Hematopoietic multipotent progenitor cell treated with erythropoietin and hydrocortisone succinate and interleukin-3 and kit ligand, for 6 days (in vitro differentiated cells): ENCODE measurements at regions not wholly inside any gene's neighbourhood (a gene's known extent, or its start where the extent isn't known, plus 50 kb on each side); places are given as distances from the start of the nearest gene placed in this dataset.
"Not testable (repeated sequence)": the region's sequence is repeated elsewhere in the genome, so short reads cannot be mapped to it uniquely, and the experiment has no call there.

Experiments
- DNase-seq: peaks from one replicate; pipeline ENCODE4 v3.0.0-alpha.2; 2015

DNA sequence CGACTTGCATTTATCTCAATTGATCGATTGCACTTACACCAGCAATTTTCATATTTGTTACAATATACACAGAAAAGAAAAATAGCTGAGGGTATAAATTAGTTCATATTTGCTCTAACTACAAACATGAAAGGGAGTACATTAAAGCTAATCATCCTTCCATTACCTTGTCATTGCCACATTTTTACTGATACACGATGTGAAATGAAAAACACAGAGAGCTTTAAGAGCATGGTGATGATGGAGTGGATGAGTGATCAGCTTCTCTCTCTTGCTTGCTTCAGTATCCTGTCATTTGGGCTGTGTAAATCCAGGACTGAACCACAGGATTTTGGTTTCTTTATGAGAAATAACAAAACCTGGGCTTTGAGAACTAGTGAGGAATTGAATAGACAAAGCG is 1207.5 kb upstream of the GOT2 start:
- DNase-seq: no peak

DNA sequence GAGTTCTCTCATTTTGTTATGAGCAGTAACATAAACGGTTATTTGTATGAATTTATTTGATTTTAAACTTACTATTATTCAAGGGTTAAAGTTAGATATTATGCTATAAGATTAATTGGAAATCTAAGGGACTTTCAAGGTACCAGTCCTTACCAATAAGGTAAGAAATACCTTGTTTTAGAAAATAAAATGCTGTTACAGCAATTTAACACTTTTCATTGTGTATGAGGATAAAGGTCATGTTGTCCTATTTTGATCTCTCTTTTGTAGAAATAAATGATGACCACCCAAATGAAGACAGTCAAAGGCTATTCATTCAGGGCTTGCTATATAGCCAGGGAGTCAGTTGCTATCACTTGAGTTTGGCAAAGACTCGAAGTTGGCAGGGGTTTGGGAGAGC is 1185.9 kb upstream of the GOT2 start:
- DNase-seq: no peak

DNA sequence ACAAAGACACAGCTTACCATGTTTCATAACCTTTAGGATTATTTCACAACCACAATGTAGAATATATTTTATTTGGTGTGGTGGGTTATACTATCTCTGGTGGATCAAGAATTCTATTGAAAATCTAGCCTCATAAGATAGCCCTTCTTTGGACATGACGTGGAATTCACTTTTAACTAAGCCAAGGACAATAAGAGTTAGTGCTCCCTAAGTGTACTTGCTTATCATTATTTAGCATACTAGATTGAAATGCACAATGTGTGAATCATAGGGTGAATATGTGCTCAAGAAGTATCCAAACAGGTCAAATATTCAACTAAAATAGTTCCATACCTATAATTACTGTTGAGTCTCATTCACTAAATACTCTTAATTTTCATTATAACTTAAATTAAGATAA is 1179.5 kb upstream of the GOT2 start:
- no peak for DNase-seq

DNA sequence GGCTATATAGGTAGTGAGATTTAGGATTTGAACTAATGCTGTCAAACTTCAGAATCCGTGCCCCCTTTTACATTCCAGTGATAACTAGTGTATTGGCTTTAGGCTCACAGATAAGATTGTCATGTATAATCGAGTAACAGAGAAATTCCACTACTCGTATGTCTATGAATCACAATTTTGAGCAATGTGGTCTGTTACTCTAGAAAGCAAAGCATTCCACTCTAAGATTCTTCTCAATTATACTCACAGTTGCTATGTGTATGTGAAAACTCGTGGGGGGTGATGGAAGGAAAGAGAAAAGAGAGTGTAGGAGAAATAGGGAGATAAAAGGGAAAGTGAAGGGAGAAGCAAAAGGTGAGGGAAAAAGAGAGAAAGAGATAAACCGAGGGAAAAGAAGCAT is 1175.1 kb upstream of the GOT2 start:
- DNase-seq: no peak

DNA sequence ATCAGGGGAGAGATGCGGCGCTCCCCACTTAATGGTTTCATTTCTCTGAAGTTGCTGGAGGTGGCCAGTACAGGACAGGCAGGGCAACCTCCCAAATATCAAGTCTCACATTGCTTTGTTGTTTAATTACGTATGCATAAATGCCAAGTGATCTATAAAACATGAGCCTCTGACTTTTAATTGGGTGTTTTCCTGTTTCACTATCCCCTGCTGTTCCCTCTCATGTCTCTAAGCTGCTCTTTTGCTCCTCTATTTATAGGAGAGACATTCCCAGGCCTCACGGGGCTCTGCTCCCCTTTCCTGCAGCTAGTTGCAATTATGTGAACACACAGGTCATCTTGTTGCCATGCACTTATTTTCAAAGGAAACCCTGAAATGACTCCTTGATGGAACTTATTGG is 1173.5 kb upstream of the GOT2 start:
- DNase-seq: no peak

DNA sequence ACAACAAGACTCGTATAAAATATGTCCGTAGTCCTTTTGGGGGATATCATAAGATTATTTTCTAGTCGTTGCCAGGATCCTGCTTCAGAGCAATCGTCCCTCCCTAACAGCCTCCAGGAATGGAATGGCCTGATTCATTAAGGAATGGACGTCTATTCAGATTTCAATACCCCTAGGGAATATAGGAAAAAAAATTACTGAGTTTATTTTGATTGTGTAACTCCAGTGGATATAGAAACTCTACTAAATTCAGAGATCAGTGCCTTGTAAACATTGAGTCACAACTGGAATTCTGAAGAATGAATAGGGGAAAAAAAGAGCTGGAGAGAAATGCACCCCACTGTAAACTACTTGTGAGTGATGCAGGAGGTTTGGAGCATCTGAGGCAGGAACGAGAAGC is 1171.5 kb upstream of the GOT2 start:
- DNase-seq: no peak

DNA sequence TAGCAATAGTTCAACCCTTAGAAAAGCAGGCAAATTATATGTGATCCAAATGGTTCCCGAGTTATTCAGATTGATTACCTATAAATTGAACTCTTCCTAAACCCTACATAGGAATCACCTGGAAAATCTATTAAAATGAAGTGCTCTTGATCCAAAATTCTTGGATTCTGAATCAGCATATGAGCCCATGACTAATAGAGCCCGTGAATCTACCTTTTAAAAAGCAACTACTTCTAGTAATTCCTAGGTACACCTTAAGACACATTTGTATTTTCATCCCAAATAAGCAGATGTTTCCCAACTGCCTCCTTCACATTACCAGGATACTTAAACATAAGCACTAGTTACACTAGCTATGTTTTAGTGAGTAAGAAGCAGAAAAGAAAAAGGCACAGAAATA is 1171.0 kb upstream of the GOT2 start:
- DNase-seq: no peak

DNA sequence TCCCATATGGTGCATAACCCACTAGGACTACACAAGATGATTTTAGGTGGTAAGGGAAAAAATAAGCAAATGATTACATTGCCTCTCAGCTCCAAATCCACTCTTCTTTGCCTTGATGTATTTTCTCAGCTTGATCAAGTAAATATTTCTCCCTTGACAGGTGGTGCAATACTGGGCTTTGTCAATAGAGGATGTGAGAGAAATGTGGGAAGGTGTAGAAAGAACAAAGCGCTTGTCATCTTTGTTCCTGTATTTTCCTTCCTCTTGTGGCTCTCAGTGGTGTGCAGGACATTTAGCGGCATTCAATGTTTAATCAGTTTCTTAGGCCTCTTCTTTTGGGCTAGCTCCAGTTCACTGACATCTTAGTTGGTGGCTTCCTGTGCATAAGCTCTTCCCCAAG is 1165.8 kb upstream of the GOT2 start:
- no peak for DNase-seq

DNA sequence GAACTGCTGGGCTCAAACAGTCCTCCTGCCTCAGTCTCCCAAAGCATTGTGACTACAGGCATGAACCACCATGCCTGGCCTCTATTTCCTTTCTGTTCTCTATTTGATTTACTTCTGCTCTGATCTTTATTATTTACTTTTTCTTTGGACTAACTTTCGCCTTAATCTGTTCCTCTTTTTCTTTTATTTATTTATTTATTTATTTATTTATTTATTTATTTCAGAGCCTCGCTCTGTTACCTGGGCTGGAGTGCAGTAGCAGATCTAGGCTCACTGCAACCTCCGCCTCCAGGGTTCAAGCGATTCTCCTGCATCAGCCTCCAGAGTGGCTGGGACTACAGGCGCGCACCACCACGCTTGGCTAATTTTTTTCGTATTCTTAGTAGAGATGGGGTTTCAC is 1158.3 kb upstream of the GOT2 start:
- DNase-seq: no peak

DNA sequence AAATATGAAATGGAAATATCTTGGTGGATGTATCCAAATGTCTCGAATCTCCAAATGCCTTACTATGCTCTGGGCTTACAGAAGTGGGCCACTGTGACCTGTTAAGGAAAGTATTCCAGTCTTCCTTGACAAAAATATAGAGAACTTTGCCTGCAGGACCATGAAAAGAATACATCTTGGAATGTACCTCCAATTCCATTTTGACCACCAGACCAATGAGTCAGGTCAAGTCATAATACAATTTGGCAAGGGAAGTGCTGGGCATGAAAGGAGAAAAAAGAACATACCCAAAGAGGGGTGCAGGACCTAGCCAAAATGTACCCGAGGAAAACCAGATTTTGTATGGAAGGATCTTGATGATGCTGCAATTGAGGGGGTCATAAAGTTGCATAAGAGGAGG is 1153.7 kb upstream of the GOT2 start:
- no peak for DNase-seq

DNA sequence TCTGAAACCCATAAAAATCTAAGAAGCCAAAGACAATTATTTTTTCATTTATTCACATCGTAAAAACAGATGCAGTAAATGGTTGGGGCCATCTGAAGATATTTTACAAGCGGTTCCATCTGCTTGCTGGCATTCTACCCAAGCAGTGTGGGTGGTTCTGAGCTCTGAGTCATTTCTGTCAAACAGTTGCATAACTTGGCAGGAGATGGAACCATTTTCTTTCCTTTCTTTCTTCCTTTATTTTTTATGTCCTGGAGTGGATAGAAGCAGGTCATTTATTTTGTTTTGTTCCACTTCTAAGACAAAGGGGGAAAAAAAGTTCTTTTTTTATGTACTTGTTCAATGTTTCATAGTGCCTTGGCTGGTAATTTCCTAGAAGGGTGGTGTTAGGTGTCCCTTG is 1151.9 kb upstream of the GOT2 start:
- no peak for DNase-seq

DNA sequence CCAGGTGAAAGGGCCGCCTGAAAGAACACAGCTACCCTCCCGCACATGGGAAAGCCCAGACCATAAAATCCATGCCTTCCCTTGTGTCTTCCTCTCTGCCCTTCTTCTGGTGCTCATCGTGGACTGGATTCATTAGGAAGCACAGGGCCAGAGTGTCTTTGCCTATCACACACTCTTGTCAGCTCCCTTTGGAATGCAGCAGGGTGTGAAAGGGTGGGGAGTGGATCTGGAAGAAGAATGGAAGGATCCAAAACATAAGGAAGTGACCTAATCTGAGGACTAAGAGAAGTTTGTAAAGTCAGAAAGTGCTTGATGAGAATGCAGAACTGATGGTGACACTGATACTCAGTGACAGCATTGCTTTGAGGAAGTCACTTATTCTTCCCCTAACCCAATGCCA is 1147.3 kb upstream of the GOT2 start:
- no peak for DNase-seq

DNA sequence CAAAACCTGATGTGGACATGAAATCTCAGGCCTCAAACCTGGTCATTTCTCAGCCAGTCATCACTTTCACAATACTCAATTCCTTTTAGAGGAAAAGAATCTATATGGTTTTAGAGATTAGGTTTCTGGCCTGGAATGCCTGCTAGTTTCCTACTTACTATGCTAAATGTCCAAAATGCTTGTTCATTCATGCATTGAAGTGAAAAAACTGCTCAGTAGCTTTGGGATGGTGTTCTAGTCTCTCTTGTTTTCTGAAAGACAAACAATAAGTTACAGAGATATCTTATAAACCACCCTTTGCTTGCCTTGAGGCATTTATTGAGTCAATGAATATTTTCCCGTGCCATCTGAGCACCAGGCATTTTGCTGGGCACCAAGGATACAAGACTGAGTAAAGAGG is 1146.5 kb upstream of the GOT2 start:
- no peak for DNase-seq

DNA sequence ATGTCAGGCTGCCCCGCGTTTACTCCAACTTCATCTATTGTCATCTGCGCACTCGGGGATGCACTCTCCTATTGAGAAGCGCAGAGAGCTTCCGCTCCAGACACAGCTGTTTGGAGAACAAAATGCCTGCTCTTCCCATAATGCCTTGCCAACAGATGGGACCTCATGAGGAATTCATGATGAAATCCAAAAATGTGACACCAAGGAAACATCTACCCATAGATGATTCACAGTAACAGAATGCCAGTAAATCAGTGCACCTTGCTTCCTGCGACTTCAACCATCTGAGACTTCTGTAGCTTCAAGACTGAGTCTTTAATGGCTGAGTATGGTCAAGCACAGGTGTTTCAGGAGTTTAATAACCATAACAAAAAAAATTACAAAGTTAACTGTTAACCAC is 1144.9 kb upstream of the GOT2 start:
- no peak for DNase-seq

DNA sequence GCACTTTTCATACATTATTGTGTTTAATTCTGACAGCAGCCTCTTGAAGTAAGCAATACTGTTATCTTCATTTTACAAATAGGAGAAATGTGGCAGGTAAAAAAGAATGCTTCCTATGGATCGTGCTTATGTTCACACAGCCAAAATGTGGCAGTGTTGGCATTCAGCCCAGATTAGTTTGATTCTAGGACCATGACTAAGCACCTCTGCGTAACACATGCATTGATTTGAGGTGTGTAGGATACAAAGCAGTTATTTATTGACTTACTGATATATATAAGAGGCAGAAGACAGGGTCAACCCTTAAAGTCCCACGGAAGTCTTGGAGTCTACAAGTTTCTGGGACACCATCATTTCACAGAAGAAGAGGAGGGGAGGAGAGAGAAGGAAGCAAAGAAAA is 1144.4 kb upstream of the GOT2 start:
- DNase-seq: no peak

DNA sequence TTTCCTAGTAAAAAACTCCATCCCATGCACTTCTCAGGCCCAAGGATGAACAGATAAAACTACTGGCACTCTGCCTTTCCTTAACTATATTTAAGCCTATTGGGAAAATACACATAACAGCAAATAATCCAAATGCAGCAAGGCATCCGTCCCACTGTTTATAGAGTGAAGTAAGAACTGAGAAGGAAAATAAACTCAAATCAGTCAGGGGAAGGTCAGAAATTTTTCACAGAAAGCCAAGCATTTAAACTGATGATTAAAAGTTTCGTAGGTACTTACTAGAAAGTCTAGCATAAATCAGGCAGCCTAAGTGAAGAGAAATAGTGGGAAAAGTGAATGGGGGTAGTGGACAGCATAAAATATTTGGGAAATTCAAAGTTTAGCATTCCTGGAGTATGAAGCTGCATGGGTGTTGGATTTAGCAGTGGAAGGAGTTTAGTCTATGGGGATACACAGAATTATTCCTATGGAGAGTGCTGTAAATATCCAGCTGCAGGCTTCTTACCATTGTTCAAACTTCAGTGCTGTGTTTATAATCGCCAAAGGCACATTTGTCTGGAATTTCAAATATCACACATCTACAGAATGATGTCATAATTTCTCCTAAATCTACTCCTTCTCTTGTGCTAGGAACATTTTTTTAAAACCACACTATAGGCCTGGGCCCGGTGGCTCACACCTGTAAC is 1131.0 kb upstream of the GOT2 start:
- no peak for DNase-seq

DNA sequence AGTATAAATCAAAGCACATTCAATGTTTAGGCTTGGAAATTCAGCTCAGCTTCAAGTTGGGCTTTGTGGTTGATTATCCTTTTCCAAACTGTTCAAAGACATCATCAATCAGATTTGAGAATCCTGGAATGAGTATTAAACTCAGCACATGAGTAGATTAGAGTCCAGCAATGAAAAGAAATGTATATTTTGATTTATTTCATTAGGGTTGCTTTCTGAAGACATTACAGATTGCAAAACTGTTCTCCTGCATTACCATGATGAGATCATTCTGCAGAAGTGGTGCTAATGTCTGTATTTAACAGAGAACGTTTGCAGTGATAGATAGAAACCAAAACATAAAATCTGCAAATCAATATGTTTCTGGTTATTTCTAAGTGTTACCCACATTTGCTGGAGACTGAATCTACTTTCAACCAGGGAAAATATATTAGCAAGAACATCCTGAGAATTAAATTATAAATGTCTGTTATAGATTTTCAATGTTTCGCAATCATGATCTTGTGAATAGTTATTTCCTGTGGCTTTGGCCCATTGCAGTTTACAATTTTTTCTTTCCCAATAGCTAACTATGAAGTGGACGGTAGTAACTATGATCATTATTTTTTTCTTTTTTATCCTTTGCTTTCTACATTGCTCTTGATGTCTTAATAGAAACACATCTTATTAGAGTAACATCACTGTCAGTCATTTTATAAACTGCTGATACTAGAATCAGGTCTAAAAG is 1125.7 kb upstream of the GOT2 start:
- no peak for DNase-seq

DNA sequence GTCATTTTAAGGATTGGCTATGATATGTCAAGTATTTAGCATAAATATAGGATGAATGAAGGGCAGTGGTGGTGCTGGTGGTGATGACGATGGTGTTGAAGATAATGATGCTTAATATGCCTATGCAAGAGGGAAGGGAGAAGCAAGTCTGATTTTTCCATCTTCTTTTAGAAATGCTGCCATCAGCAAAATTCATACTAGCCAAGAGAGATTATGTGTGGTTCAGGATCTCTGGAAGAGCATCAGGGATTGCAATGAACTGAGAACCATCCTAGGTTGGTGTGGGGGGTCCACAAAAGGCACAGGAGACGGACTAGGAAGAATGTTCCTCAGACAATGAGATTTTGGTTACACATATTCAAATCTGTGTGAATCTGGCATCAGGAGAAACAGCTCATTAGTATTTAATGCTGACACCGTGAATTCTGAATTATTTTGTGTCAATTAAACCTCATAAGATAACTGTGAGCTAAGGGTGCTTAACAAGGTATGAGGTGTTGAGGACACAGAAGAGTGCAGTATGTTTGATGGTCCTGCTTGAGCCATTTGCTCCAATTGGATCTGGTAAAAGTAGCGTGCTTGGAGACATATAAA is 1120.8 kb upstream of the GOT2 start:
- DNase-seq: no peak

DNA sequence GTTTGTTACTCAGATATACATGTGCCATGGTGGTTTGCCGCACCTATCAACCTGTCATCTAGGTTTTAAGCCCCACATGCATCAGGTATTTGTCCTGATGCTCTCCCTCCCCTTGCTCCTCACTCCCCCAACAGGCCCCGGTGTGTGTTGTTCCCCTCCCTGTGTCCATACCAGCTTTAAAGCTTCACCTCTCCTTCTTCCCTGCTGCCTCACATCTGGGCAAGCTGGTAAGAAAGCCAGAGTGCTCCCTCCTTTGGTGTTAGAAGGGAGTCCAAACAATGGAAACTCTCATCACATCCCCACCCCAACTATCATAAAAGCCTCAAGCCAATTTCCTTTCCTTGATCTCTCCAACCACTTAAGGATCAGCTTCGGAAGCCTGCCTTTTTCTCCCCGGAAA is 1115.6 kb upstream of the GOT2 start:
- DNase-seq: no peak

DNA sequence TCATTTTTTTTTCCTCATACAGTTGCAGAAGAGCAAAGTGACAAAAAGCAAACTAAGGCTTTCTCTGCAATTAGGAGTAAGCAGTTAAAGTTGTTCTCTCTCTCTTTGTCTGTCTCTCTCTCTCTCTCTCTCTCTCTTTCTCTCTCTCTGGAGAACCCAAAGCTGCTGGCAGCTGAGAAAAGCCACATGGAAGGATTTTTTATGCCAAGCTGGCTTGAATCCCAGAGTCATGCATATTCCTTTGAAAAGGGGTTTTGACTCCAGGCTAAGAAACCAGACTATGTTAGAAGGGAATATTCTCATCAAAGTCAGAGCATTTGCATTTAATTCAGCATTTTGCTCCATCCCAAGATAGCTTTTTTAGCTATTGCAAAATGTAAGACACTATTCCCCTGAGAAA is 1114.2 kb upstream of the GOT2 start:
- DNase-seq: no peak

DNA sequence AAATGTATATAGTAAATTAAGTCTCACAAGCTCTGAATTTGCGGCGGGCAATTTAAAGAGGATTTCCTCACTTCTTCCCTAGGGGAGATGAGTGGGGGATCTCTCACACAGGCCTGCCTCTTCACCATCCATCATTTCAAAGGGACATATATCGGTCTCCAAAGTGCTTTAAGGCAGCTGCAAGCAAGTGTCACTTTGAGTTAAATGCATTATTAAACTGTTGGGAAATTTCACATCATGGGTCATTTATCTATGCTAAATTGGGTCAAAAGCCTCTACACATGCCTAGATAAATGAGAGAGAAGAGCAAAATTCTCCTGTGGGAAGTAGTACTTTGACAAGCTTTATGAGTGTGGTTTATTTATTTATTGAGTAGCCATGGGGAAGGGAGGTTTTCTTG is 1106.1 kb upstream of the GOT2 start:
- DNase-seq: no peak

DNA sequence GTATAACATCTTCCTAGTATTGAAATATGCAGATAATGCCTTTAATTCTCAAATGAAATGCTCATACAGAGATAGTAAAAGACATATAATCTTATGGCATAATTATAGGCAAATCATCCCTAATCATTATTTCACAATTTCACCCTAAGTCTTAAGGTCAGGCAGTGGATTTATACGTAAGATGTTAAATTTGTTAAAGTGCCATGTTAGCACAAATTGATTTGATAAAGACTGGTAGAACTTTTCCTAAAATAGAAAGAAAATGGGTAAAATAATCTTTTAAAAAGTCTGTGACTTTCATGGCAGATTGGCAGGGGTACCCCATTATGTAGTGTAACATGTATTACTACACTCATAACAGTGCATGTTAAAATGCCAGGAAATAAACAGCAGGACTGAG is 1092.7 kb upstream of the GOT2 start:
- DNase-seq: no peak

DNA sequence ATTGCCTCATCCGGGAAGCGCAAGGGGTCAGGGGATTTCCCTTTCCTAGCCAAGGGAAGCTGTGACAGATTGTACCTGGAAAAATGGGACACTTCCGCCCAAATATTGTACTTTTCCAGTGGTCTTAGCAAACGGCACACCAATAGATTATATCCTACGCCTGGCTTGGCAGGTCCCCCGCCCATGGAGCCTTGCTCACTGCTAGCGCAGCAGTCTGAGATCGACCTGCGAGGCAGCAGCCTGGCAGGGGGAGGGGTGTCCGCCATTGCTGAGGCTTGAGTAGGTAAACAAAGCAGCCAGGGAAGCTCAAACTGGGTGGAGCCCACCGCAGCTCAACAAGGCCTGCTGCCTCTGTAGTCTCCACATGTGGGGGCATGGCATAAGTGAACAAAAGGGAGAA is 1075.4 kb upstream of the GOT2 start:
- DNase-seq: not testable (repeated sequence)

DNA sequence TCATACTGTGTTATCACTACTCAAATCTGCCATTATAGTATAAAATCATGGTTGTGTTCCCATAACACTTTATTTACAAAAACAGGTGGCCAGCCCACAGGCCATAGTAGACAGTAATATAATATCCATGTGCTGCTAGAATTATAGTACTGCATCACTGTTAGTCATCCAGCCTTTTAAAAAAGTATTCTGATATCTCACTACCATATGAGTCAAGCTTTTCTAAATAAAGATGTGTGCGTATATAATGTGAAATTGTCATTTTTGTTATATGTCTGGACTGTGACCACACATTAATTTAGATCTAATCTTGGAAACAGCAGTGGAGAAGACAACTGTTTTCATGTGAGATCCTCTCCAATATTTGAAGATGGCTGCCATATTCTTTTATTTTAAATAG is 1049.1 kb upstream of the GOT2 start:
- no peak for DNase-seq

DNA sequence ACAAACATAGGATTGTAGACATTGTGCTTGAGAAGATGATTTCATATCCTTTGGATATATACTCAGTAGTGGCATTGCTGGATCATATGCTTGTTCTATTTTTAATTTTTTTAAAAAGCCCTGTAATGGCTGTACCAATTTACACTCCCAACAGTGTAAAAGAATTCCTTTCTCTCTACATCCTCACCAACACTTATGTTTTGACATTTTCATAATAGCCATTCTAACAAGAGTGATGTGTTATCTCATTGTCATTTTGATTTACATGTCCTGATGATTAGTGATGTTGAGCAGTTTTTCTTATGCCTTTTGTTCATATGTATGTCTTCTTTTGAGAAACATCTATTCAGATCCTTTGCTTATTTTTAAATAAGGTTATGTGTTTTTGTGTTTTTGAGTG is 1039.2 kb upstream of the GOT2 start:
- DNase-seq: no peak
